K562 (cell line): ENCODE measurements at regions not wholly inside any gene's neighbourhood (a gene's known extent, or its start where the extent isn't known, plus 50 kb on each side); places are given as distances from the start of the nearest gene placed in this dataset.

ENCODE experiments used
- ATAC-seq: fragments of 200-7000 bp; cut with Tn5 transposase; 3 replicates; pipeline ENCODE4 v1.9.1; 2020; ENCODE audit warnings: moderate library complexity
- BruUV-seq: library from RNA; stranded (reverse); fragments of 400-500 nt; replicated peaks from 2 replicates; lab custom pipeline; 2021; lab: Mats Ljungman, UMichigan
- CTCF ChIA-PET: fragments of 300-600 bp; formaldehyde crosslinking; extraction: SDS; loops from one replicate; lab custom pipeline; 2021; ENCODE audit warnings: low intra/inter-chr PET ratio; lab: Yijun Ruan, JAX
- POLR2A ChIA-PET: fragments of 300-600, 350-650 bp; sonication (Branson Sonifier 250); formaldehyde crosslinking; extraction: SDS; loops from one replicate; lab custom pipeline; 2021; ENCODE audit warnings: antibody characterized with exemption, inconsistent platforms; lab: Yijun Ruan, JAX
- DNase-seq, 4 experiments: peaks; one replicate each; pipeline versions ENCODE4 v3.0.0 to v3.0.0-alpha.2; 2011 to 2018; ENCODE audit warnings: low spot score in 3 of 4, mixed read lengths in 3 of 4; ENCODE audit errors: extremely low read depth in 1 of 4
- FAIRE-seq: peaks from 2 replicates; lab custom pipeline; 2011; peaks lifted over from hg19 to GRCh38; lab: Jason Lieb, UNC
- H2AFZ ChIP-seq: 2 replicates; pipeline ENCODE4 v1.6.0; 2011; ENCODE audit warnings: low read depth, low read length, control low read depth, inconsistent platforms
- H3K27ac ChIP-seq: fragments of 200-600 bp; 3 replicates; pipeline ENCODE4 v1.8.0; 2011; ENCODE audit warnings: low read depth, mild to moderate bottlenecking, control low read depth, inconsistent platforms, low read length, moderate library complexity, mixed read lengths; ENCODE audit errors: extremely low read depth
- H3K27me3 ChIP-seq, 2 experiments: fragments of 300-600 bp in 1 of 2; 2 replicates in 1 of 2; 3 replicates in 1 of 2; pipeline versions ENCODE4 v1.6.0 to v1.8.0; 2011; ENCODE audit warnings: inconsistent platforms in 2 of 2, low read length in 2 of 2, mild to moderate bottlenecking in 1 of 2, mixed read lengths in 1 of 2, moderate library complexity in 1 of 2; ENCODE audit not compliant: control insufficient read depth in 2 of 2, insufficient read depth in 2 of 2
- H3K36me3 ChIP-seq: fragments of 300-600 bp; 3 replicates; pipeline ENCODE4 v1.8.0; 2011; ENCODE audit warnings: mild to moderate bottlenecking, low read length, inconsistent platforms; ENCODE audit not compliant: control insufficient read depth, insufficient read depth
- H3K4me1 ChIP-seq, 2 experiments: fragments of 200-600 bp in 1 of 2; replicated peaks in 1 of 2; 2 replicates in 1 of 2; 3 replicates in 1 of 2; pipeline versions ENCODE4 v1.5.1 to v1.8.0; 2011; ENCODE audit warnings: inconsistent platforms in 2 of 2, low read length in 2 of 2, mild to moderate bottlenecking in 1 of 2, mixed read lengths in 1 of 2, moderate library complexity in 1 of 2; ENCODE audit not compliant: control insufficient read depth in 2 of 2, insufficient read depth in 2 of 2
- H3K4me2 ChIP-seq: 2 replicates; pipeline ENCODE4 v1.6.1; 2011; ENCODE audit warnings: low read length, control low read depth, inconsistent platforms, mixed read lengths; ENCODE audit not compliant: insufficient read depth
- H3K4me3 ChIP-seq: fragments of 200-600 bp; sonication (generic), shearing (Covaris generic); 2 replicates; pipeline ENCODE4 v1.5.1; 2016; ENCODE audit warnings: control low read depth, inconsistent platforms
- H3K79me2 ChIP-seq: fragments of 200-600 bp; 3 replicates; pipeline ENCODE4 v1.8.0; 2011; ENCODE audit warnings: low read length, inconsistent platforms; ENCODE audit not compliant: control insufficient read depth, insufficient read depth
- H3K9ac ChIP-seq, 2 experiments: 2 replicates each; pipeline versions ENCODE4 v1.6.0 to v1.6.1; 2011; ENCODE audit warnings: low read depth in 2 of 2, low read length in 2 of 2, control low read depth in 1 of 2, inconsistent platforms in 1 of 2, mild to moderate bottlenecking in 1 of 2, mixed read lengths in 1 of 2; ENCODE audit not compliant: insufficient read depth in 1 of 2
- H3K9me1 ChIP-seq: one replicate; pipeline ENCODE4 v1.6.0; 2011; ENCODE audit warnings: inconsistent platforms, mild to moderate bottlenecking, low read length, moderate library complexity; ENCODE audit not compliant: control insufficient read depth, insufficient read depth
- H3K9me3 ChIP-seq: replicated peaks from 2 replicates; pipeline ENCODE4 v1.5.1; 2011; ENCODE audit warnings: low read depth, low read length, inconsistent platforms; ENCODE audit not compliant: control insufficient read depth, insufficient read depth
- H4K20me1 ChIP-seq: replicated peaks from 2 replicates; pipeline ENCODE4 v1.6.1; 2011; ENCODE audit warnings: low read length, inconsistent platforms, mixed read lengths; ENCODE audit not compliant: control insufficient read depth, insufficient read depth
- CBX2 ChIP-seq: fragments of 200-600 bp; sonication (generic); IDR thresholded peaks from one replicate; pipeline ENCODE4 v1.6.1; 2012; ENCODE audit warnings: mild to moderate bottlenecking, low read length, inconsistent platforms; ENCODE audit not compliant: insufficient read depth, poor library complexity, severe bottlenecking
- DDX20 ChIP-seq: fragments of 450-650 bp; IDR thresholded peaks from 2 replicates; pipeline ENCODE4 v1.6.1; 2016; ENCODE audit warnings: missing genetic modification characterization, low read depth, mild to moderate bottlenecking, missing compliant biosample characterization, moderate library complexity
- ERF ChIP-seq: fragments of 450-650 bp; formaldehyde crosslinking; IDR thresholded peaks from 2 replicates; pipeline ENCODE4 v1.4.0; 2020; ENCODE audit warnings: mild to moderate bottlenecking, mixed read lengths
- FOXP1 ChIP-seq: sonication (generic); formaldehyde crosslinking; IDR thresholded peaks from 2 replicates; pipeline ENCODE4 v1.8.0; 2022; ENCODE audit warnings: mild to moderate bottlenecking, missing genetic modification reagents
- HDAC3 ChIP-seq: fragments of 450-650 bp; IDR thresholded peaks from 2 replicates; pipeline ENCODE4 v1.6.1; 2018; ENCODE audit warnings: borderline replicate concordance, mild to moderate bottlenecking, moderate library complexity; ENCODE audit not compliant: partially characterized antibody
- IFI16 ChIP-seq: fragments of 250-450 bp; sonication (Bioruptor Pico); IDR thresholded peaks from 2 replicates; pipeline ENCODE4 v2.1.2; 2022; ENCODE audit warnings: mild to moderate bottlenecking, inconsistent platforms
- MECOM ChIP-seq: fragments of 250-450 bp; sonication (Bioruptor Pico); IDR thresholded peaks from 2 replicates; pipeline ENCODE4 v1.8.0; 2022; ENCODE audit warnings: inconsistent platforms
- MTF1 ChIP-seq: fragments of 250-450 bp; sonication (Bioruptor Pico); IDR thresholded peaks from 2 replicates; pipeline ENCODE4 v1.9.0; 2021; ENCODE audit warnings: moderate library complexity, mild to moderate bottlenecking, inconsistent platforms, borderline replicate concordance
- MYNN ChIP-seq, 2 experiments: sonication (generic); formaldehyde crosslinking in 1 of 2; IDR thresholded peaks; 2 replicates each; pipeline versions ENCODE4 v1.5.0 to v1.6.1; 2016 to 2020; ENCODE audit warnings: antibody characterized with exemption in 1 of 2, missing genetic modification reagents in 1 of 2
- SMC3 ChIP-seq: conservative IDR thresholded peaks from 2 replicates; pipeline ENCODE4 v1.6.1; 2011; ENCODE audit warnings: low read depth, low read length, improper control_type of control experiment; ENCODE audit not compliant: insufficient read depth
- TSC22D4 ChIP-seq: fragments of 450-650 bp; IDR thresholded peaks from 2 replicates; pipeline ENCODE4 v1.6.1; 2016; ENCODE audit warnings: missing genetic modification characterization, missing biosample characterization, control low read depth
- ZFP1 ChIP-seq: fragments of 450-650 bp; formaldehyde crosslinking; IDR thresholded peaks from 2 replicates; pipeline ENCODE4 v1.4.0; 2020; ENCODE audit warnings: mild to moderate bottlenecking, mixed read lengths
- ZNF668 ChIP-seq: fragments of 250-450 bp; sonication (Bioruptor Pico); IDR thresholded peaks from 2 replicates; pipeline ENCODE4 v1.8.0; 2022; ENCODE audit warnings: mild to moderate bottlenecking, inconsistent platforms
- WGBS: fragments of 100-300 bp; shearing (Covaris generic); methylation state at CpG from one replicate; pipeline ENCODE4 v1.1.6; 2016; ENCODE audit warnings: low coverage, mixed read lengths; ENCODE audit not compliant: insufficient coverage; ENCODE audit errors: missing lambda C conversion rate; 5-methylcytosine and 5-hydroxymethylcytosine counted together
- in situ Hi-C: fragments of 300-500 bp; cut with MboI; formaldehyde crosslinking; loops from 4 replicates; pipeline ENCODE4 v1.15.0; 2018; ENCODE audit warnings: inconsistent platforms, mixed read lengths
- intact Hi-C: fragments of 100-400 bp; cut with micrococcal nuclease; formaldehyde crosslinking; loops from 2 replicates; pipeline ENCODE4 v1.14.2; 2022
- TF ChIP-seq, protein P1 (sequence below): fragments of 250-450 bp; sonication (Bioruptor Pico); IDR thresholded peaks from 2 replicates; pipeline ENCODE4 v1.6.1; 2021; ENCODE audit warnings: mild to moderate bottlenecking
- TF ChIP-seq, protein P2 (sequence below), 2 experiments: fragments of 250-450 bp in 1 of 2; fragments of 450-650 bp in 1 of 2; sonication (Bioruptor Pico) in 1 of 2; IDR thresholded peaks; 2 replicates each; pipeline versions ENCODE4 v1.6.1 to v1.8.0; 2016 to 2021; ENCODE audit warnings: mild to moderate bottlenecking in 2 of 2, moderate library complexity in 2 of 2, missing compliant biosample characterization in 1 of 2, missing genetic modification characterization in 1 of 2

DNA sequence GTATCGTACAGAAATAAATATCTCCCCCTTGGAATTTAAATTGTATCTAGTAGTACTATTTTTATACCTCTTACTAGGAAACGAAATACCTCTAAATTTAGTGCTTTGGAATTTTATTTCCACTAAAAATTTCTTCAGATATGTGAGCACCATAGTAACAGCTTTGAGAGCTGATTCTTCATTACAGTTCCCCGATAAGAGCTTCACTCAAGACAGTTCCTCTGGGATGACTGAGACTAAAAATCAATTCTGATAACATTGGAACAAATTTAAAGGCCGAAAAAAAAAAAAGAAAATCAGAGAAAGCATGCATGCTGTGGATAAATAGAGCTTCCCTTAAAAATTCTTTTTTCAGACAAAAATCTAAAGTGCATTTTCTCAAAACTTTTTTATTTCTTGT lies 68.5 kb upstream of the MEF2C start:
- no peaks in the 10 kb centered on the region for H3K9me3 ChIP-seq
- no peaks in the 10 kb centered on the region; a peak in 1 of 5 replicates for H3K4me1 ChIP-seq
- DNase-seq (no peak), ATAC-seq (no peak), FAIRE-seq (no peak)
- H3K27ac ChIP-seq, result no peak overlapping the region
- ChIA-PET POLR2A (interaction anchor here (0.6 kb wide), 1 partner anchor 10 kb away, joined by 3 read pairs; no protein-coding TSS in a partner anchor), CTCF (no interaction called here)
- no peak overlapping the region for H2AFZ ChIP-seq
- H3K9me1 ChIP-seq, result no peaks in the 10 kb centered on the region
- in situ Hi-C loops (no loop called here), intact Hi-C loops (no loop called here)
- no peaks in the 10 kb centered on the region for H3K79me2 ChIP-seq
- WGBS, result 45% methylated on average over 4 of the region's 4 CpGs
- H4K20me1 ChIP-seq, result no peaks in the 10 kb centered on the region
- H3K36me3 ChIP-seq, result no peaks in the 10 kb centered on the region
- H3K27me3 ChIP-seq, result no peaks in the 10 kb centered on the region
- no peak overlapping the region for H3K9ac ChIP-seq
- TF ChIP-seq HDAC3 (no peak), MECOM (CRISPR knock-in tag) (no peak), SMC3 (no peak), IFI16 (CRISPR knock-in tag) (no peak), DDX20 (tag) (no peak), CBX2 (no peak), FOXP1 (CRISPR knock-in tag) (no peak), MYNN (IDR thresholded peaks at IDR 0.05) (no peak), MYNN (CRISPR knock-in tag; IDR thresholded peaks at IDR 0.05) (no peak), ERF (no peak), ZNF668 (CRISPR knock-in tag) (no peak), ZFP1 (CRISPR knock-in tag) (no peak), MTF1 (no peak), TSC22D4 (tag) (no peak)
- TF ChIP-seq, protein P1, sequence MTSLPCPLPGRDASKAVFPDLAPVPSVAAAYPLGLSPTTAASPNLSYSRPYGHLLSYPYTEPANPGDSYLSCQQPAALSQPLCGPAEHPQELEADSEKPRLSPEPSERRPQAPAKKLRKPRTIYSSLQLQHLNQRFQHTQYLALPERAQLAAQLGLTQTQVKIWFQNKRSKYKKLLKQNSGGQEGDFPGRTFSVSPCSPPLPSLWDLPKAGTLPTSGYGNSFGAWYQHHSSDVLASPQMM, result no peak
- TF ChIP-seq, protein P2, sequence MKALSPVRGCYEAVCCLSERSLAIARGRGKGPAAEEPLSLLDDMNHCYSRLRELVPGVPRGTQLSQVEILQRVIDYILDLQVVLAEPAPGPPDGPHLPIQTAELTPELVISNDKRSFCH (CRISPR knock-in tag; IDR thresholded peaks at IDR 0.05), result no peak
- TF ChIP-seq, protein P2 (tag; IDR thresholded peaks at IDR 0.05), result no peak
- H3K4me3 ChIP-seq, result no peak overlapping the region
- BruUV-seq, result no TSS peak
- no peak overlapping the region for H3K4me2 ChIP-seq
